Prostate gland (tissue), 2 donors: ENCODE measurements at regions not wholly inside any gene's neighbourhood (a gene's known extent, or its start where the extent isn't known, plus 50 kb on each side); places are given as distances from the start of the nearest gene placed in this dataset.

Experiments
- CTCF ChIP-seq, 4 experiments: fragments of 200-600 bp in 2 of 4; fragments of 450-650 bp in 2 of 4; sonication (generic) in 2 of 4; IDR thresholded peaks; 1 replicate in 3 of 4; 2 replicates in 1 of 4; pipeline ENCODE4 v1.5.1; 2016 to 2019; ENCODE audit warnings: antibody characterized with exemption in 4 of 4, mild to moderate bottlenecking in 2 of 4, moderate library complexity in 2 of 4
- POLR2A ChIP-seq: fragments of 450-650 bp; IDR thresholded peaks from one replicate; pipeline ENCODE4 v1.6.1; 2016; ENCODE audit warnings: antibody characterized with exemption, mild to moderate bottlenecking
- POLR2AphosphoS5 ChIP-seq: sonication (generic); formaldehyde crosslinking; IDR thresholded peaks from one replicate; pipeline ENCODE4 v1.6.1; 2017; ENCODE audit warnings: antibody characterized with exemption

GRCh38 chr18:40565805-40566509 is 1389.1 kb upstream of the PIK3C3 start:
- TF ChIP-seq POLR2A = no peak
- TF ChIP-seq CTCF (IDR thresholded peaks at IDR 0.05) = no peak
- no peak for TF ChIP-seq POLR2AphosphoS5
